ENCODE measurements at regions not wholly inside any gene's neighbourhood (a gene's known extent, or its start where the extent isn't known, plus 50 kb on each side); places are given as distances from the start of the nearest gene placed in this dataset.

DNA sequence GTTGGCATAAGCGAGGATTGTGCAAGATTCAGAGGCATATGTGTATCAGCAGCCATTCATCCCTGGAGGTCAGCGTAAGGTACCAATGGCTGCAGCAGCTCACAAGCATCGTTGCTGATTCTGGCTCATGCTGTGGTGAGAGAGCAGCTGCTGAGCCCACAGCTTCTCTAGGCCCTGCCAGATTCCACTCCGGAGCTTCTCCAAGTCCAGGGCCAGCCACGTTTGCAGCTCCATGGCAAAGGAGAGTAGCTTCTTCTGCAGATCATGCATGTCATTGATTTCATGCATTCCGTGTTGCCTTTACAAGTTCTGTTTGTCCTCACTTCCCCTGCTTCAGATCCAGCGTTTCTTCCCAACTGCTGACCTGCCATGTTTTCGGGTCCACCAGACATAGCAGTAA, 474.8 kb upstream of the ID4 start:
- intact Hi-C loops (cut with micrococcal nuclease) = no loop called here
- no peak overlapping the region for H4K8ac ChIP-seq (ENCODE audit: low read depth in 2 of 2, low read length in 2 of 2)
- H2BK5ac ChIP-seq (ENCODE audit: low read depth, low read length, poor library complexity, severe bottlenecking) = no peak overlapping the region
- no peak overlapping the region for H3K18ac ChIP-seq (ENCODE audit: low read depth, low read length)
- no peak overlapping the region for H2BK120ac ChIP-seq (ENCODE audit: low read depth, low read length)
- CTCF ChIA-PET = no interaction called here
- in situ Hi-C loops (cut with MboI; ENCODE audit: low sequenced_read_pairs) = no loop called here
- ATAC-seq (ENCODE audit: low read depth) (no peak), DNase-seq (no peak)
- POLR2A ChIA-PET (ENCODE audit: unreplicated experiment) = no interaction called here
- no peak overlapping the region for H4K5ac ChIP-seq (ENCODE audit: low read depth, low read length)
- H3K27ac ChIP-seq (ENCODE audit: insufficient read depth, low read length) = no peak overlapping the region
- dilution Hi-C loops (cut with HindIII; ENCODE audit: low sequenced_read_pairs, unreplicated experiment) = no loop called here
- H3K9me3 ChIP-seq (ENCODE audit: control insufficient read depth, insufficient read depth, low read length) = peaks cover 9% of the 10 kb centered on the region
- H2BK20ac ChIP-seq (ENCODE audit: low read depth, low read length) = no peak overlapping the region
- no peaks in the 10 kb centered on the region for H3K9me1 ChIP-seq (ENCODE audit: insufficient read depth, low read length)
- no peak overlapping the region for H2AK9ac ChIP-seq (replicated peaks; ENCODE audit: low read depth, low read length, poor library complexity)
- H4K20me1 ChIP-seq (ENCODE audit: insufficient read depth, low read length) = no peaks in the 10 kb centered on the region
- H3K56ac ChIP-seq (ENCODE audit: extremely low read depth, insufficient read depth, low read length) = no peak overlapping the region
- no peak overlapping the region for H3K4me3 ChIP-seq (ENCODE audit: insufficient read depth, low read depth, low read length)
- no peak overlapping the region for H3K9ac ChIP-seq (ENCODE audit: low read depth, low read length)
- no peaks in the 10 kb centered on the region for H3K4me1 ChIP-seq (ENCODE audit: control insufficient read depth, insufficient read depth, low read length)
- H2AK5ac ChIP-seq (ENCODE audit: low read depth, low read length) = no peak overlapping the region
- no peak overlapping the region for H4K91ac ChIP-seq (ENCODE audit: insufficient read depth, low read depth, low read length)
- no peak overlapping the region for H2BK15ac ChIP-seq (ENCODE audit: low read depth, low read length)
- no peak overlapping the region for H3K23ac ChIP-seq (ENCODE audit: low read depth, low read length)
- WGBS, 2 experiments (ENCODE audit: extremely low coverage in 2 of 2, insufficient read length in 1 of 2) = 53% methylated on average over 5 of the region's 8 CpGs; no CpG with 5 or more reads in 1 of the 2 experiments
- H3K14ac ChIP-seq (replicated peaks; ENCODE audit: low read depth, low read length) = no peak overlapping the region
- peak overlapping the region; percentile 33 for H2AFZ ChIP-seq (replicated peaks; ENCODE audit: low read length, poor library complexity)
- no TSS peak for BruUV-seq (replicated peaks)
- no peaks in the 10 kb centered on the region for H3K27me3 ChIP-seq (ENCODE audit: control insufficient read depth, insufficient read depth, low read length)
- no peaks in the 10 kb centered on the region for H3K79me1 ChIP-seq (ENCODE audit: low read depth in 1 of 2, low read length in 2 of 2)
- no peaks in the 10 kb centered on the region for H3K36me3 ChIP-seq (ENCODE audit: control insufficient read depth, insufficient read depth, low read length)
- no peak overlapping the region for H3K4me2 ChIP-seq (ENCODE audit: low read depth, low read length)
- TF ChIP-seq MAFK (IDR thresholded peaks at IDR 0.05; ENCODE audit: low read depth, low read length) = no peak
- TF ChIP-seq CHD1 (IDR thresholded peaks at IDR 0.05; ENCODE audit: low read depth, low read length) = no peak
- TF ChIP-seq, protein P1, sequence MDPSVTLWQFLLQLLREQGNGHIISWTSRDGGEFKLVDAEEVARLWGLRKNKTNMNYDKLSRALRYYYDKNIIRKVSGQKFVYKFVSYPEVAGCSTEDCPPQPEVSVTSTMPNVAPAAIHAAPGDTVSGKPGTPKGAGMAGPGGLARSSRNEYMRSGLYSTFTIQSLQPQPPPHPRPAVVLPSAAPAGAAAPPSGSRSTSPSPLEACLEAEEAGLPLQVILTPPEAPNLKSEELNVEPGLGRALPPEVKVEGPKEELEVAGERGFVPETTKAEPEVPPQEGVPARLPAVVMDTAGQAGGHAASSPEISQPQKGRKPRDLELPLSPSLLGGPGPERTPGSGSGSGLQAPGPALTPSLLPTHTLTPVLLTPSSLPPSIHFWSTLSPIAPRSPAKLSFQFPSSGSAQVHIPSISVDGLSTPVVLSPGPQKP (IDR thresholded peaks at IDR 0.05; ENCODE audit: borderline replicate concordance, low read depth, low read length) = no peak
- TF ChIP-seq SMC3 (IDR thresholded peaks at IDR 0.05; ENCODE audit: low read depth, low read length) = no peak
- TF ChIP-seq RFX5 (IDR thresholded peaks at IDR 0.05; ENCODE audit: low read depth, low read length) = no peak
- H3K4ac ChIP-seq (ENCODE audit: low read depth, low read length) = no peak overlapping the region

Data from IMR-90 (cell line).